ENCODE measurements at regions not wholly inside any gene's neighbourhood (a gene's known extent, or its start where the extent isn't known, plus 50 kb on each side); places are given as distances from the start of the nearest gene placed in this dataset.

- H3K27ac ChIP-seq (ENCODE audit: extremely low read depth, low read depth, low read length), result no peak overlapping the region
- CTCF ChIA-PET, result interaction anchor here (0.7 to 1.0 kb wide), 2 partner anchors 35 to 352 kb away, joined by 3 read pairs; no protein-coding TSS in a partner anchor
- H3K4me1 ChIP-seq (ENCODE audit: control insufficient read depth, insufficient read depth, low read length), result no peaks in the 10 kb centered on the region
- POLR2A ChIA-PET, result no interaction called here
- no peak overlapping the region for H3K4me3 ChIP-seq (ENCODE audit: low read depth, low read length)
- no peaks in the 10 kb centered on the region for H3K36me3 ChIP-seq (ENCODE audit: control insufficient read depth in 2 of 2, insufficient read depth in 1 of 2, low read length in 2 of 2)
- TF ChIP-seq PRDM6 (tag by site-specific recombination; IDR thresholded peaks at IDR 0.05), result no peak
- H3K9me3 ChIP-seq (ENCODE audit: control insufficient read depth, insufficient read depth, low read depth, low read length), result no peaks in the 10 kb centered on the region
Observed at GRCh38 chr14:104353921-104354701, 215.7 kb downstream of the KIF26A start.

- no peaks in the 10 kb centered on the region for H3K4me1 ChIP-seq (ENCODE audit: control insufficient read depth, insufficient read depth, low read length)
- POLR2A ChIA-PET, result no interaction called here
- H3K9me3 ChIP-seq (ENCODE audit: control insufficient read depth, insufficient read depth, low read depth, low read length), result no peaks in the 10 kb centered on the region
- CTCF ChIA-PET, result interaction anchor here (0.6 to 1.6 kb wide), 3 partner anchors 14 to 36 kb away, joined by 3 to 5 read pairs (median 4); no protein-coding TSS in a partner anchor
- H3K4me3 ChIP-seq (ENCODE audit: low read depth, low read length), result no peak overlapping the region
- no peak overlapping the region for H3K27ac ChIP-seq (ENCODE audit: extremely low read depth, low read depth, low read length)
- TF ChIP-seq ZNF658 (tag by site-specific recombination; IDR thresholded peaks at IDR 0.05) (no peak), PBX3 (CRISPR knock-in tag; IDR thresholded peaks at IDR 0.05) (no peak), ZNF664 (tag by site-specific recombination; IDR thresholded peaks at IDR 0.05) (no peak), ZNF513 (tag by site-specific recombination; IDR thresholded peaks at IDR 0.05) (no peak), ZNF837 (tag by site-specific recombination; IDR thresholded peaks at IDR 0.05) (no peak), ZBTB44 (tag by site-specific recombination; IDR thresholded peaks at IDR 0.05) (no peak), ZIC2 (tag by site-specific recombination; IDR thresholded peaks at IDR 0.05) (no peak), ZFP37 (tag by site-specific recombination; IDR thresholded peaks at IDR 0.05) (no peak), ZNF248 (tag by site-specific recombination; IDR thresholded peaks at IDR 0.05) (no peak), KLF1 (tag by site-specific recombination; IDR thresholded peaks at IDR 0.05) (no peak), SALL2 (tag by site-specific recombination; IDR thresholded peaks at IDR 0.05; ENCODE audit: borderline replicate concordance) (no peak), KLF16 (tag by site-specific recombination; IDR thresholded peaks at IDR 0.05) (no peak), ZNF184 (tag by site-specific recombination; IDR thresholded peaks at IDR 0.05) (no peak), GLI4 (tag by site-specific recombination; IDR thresholded peaks at IDR 0.05) (no peak), OVOL3 (tag by site-specific recombination; IDR thresholded peaks at IDR 0.05) (no peak)
- H3K36me3 ChIP-seq (ENCODE audit: control insufficient read depth in 2 of 2, insufficient read depth in 1 of 2, low read length in 2 of 2), result no peaks in the 10 kb centered on the region
Observed at GRCh38 chr14:104355101-104356019, 217.0 kb downstream of the KIF26A start.

Measured in HEK293 (cell line).